DOHH2 (cell line): ENCODE measurements at regions not wholly inside any gene's neighbourhood (a gene's known extent, or its start where the extent isn't known, plus 50 kb on each side); places are given as distances from the start of the nearest gene placed in this dataset.

Experiments
- H3F3A ChIP-seq: fragments of 200-600 bp; sonication (generic), shearing (Covaris generic); 2 replicates; pipeline ENCODE4 v1.6.0; 2016; ENCODE audit warnings: antibody characterized with exemption, mild to moderate bottlenecking; ENCODE audit not compliant: control insufficient read depth, insufficient read depth
- H3K27ac ChIP-seq: fragments of 200-600 bp; sonication (generic); 2 replicates; pipeline ENCODE4 v1.5.1; 2014; ENCODE audit warnings: low read depth, mild to moderate bottlenecking, low read length, moderate library complexity
- H3K27me3 ChIP-seq: fragments of 200-600 bp; sonication (generic); 2 replicates; pipeline ENCODE4 v1.6.1; 2014; ENCODE audit warnings: mild to moderate bottlenecking, low read length, mixed read lengths; ENCODE audit not compliant: control insufficient read depth
- H3K36me3 ChIP-seq: fragments of 200-600 bp; sonication (generic); 2 replicates; pipeline ENCODE4 v1.6.1; 2014; ENCODE audit warnings: mild to moderate bottlenecking, low read length, moderate library complexity, mixed read lengths; ENCODE audit not compliant: control insufficient read depth
- H3K4me1 ChIP-seq: fragments of 200-600 bp; sonication (generic); 2 replicates; pipeline ENCODE4 v1.6.1; 2014; ENCODE audit warnings: mild to moderate bottlenecking, low read length, mixed read lengths; ENCODE audit not compliant: control insufficient read depth
- H3K4me2 ChIP-seq: fragments of 200-600 bp; sonication (generic); 2 replicates; pipeline ENCODE4 v1.6.0; 2014; ENCODE audit warnings: mild to moderate bottlenecking, low read length, moderate library complexity
- H3K4me3 ChIP-seq: fragments of 200-600 bp; sonication (generic); 2 replicates; pipeline ENCODE4 v1.5.1; 2014; ENCODE audit warnings: mild to moderate bottlenecking, low read length, mixed read lengths
- H3K79me2 ChIP-seq: fragments of 200-600 bp; sonication (generic); 2 replicates; pipeline ENCODE4 v1.6.1; 2014; ENCODE audit warnings: mild to moderate bottlenecking, low read length, mixed read lengths; ENCODE audit not compliant: control insufficient read depth
- H3K9me2 ChIP-seq: fragments of 200-600 bp; sonication (generic); replicated peaks from 2 replicates; pipeline ENCODE4 v1.6.1; 2014; ENCODE audit warnings: mild to moderate bottlenecking, low read length, mixed read lengths; ENCODE audit not compliant: control insufficient read depth
- H3K9me3 ChIP-seq: fragments of 200-600 bp; sonication (generic); 2 replicates; pipeline ENCODE4 v1.6.1; 2014; ENCODE audit warnings: antibody characterized with exemption, low read length, mixed read lengths; ENCODE audit not compliant: control insufficient read depth, insufficient read depth
- H4K20me1 ChIP-seq: fragments of 200-600 bp; sonication (generic); 2 replicates; pipeline ENCODE4 v1.6.0; 2014; ENCODE audit warnings: low read depth, mild to moderate bottlenecking, antibody characterized with exemption, low read length, moderate library complexity; ENCODE audit not compliant: control insufficient read depth, insufficient read depth
- CTCF ChIP-seq: fragments of 200-600 bp; sonication (generic); IDR thresholded peaks from one replicate; pipeline ENCODE4 v1.5.1; 2014; ENCODE audit warnings: antibody characterized with exemption, mild to moderate bottlenecking, low read depth, low read length; ENCODE audit not compliant: poor library complexity, severe bottlenecking
- EZH2phosphoT487 ChIP-seq: fragments of 200-600 bp; sonication (generic); IDR thresholded peaks from 2 replicates; pipeline ENCODE4 v1.6.1; 2017; ENCODE audit warnings: borderline replicate concordance, mild to moderate bottlenecking, antibody characterized with exemption, low read length, moderate library complexity, mixed read lengths

DNA sequence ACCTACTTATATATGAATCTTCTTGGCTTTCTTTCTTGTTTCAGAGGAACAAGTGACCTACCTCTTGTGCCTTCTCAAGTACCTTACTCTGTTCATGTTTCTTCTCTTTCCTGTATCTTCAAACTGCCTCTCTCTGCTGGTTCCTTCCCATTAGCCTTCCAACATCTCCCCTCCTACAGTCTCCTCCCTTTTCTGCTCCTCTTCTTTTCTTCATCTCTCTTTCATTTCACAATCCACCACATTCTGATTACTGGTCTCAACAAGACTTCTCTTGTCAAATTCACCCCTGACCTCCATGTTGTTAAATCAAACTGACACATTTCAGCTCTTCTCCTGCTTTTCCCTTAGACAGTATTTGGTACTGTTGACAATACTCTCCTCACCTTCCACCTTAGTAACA lies 95.6 kb downstream of the BRMS1L start:
- no peak overlapping the region for H3K27ac ChIP-seq
- H3K9me2 ChIP-seq: no peaks in the 10 kb centered on the region
- H3K4me1 ChIP-seq: no peaks in the 10 kb centered on the region
- H3K79me2 ChIP-seq: no peaks in the 10 kb centered on the region
- no peak overlapping the region for H3K4me2 ChIP-seq
- no peaks in the 10 kb centered on the region for H4K20me1 ChIP-seq
- H3K27me3 ChIP-seq: no peaks in the 10 kb centered on the region
- H3K9me3 ChIP-seq: no peaks in the 10 kb centered on the region
- no peak overlapping the region for H3K4me3 ChIP-seq
- no peak for TF ChIP-seq CTCF
- no peak for TF ChIP-seq EZH2phosphoT487
- H3F3A ChIP-seq: no peaks in the 10 kb centered on the region
- H3K36me3 ChIP-seq: no peaks in the 10 kb centered on the region
